AG09319 (cell line): ENCODE measurements at regions not wholly inside any gene's neighbourhood (a gene's known extent, or its start where the extent isn't known, plus 50 kb on each side); places are given as distances from the start of the nearest gene placed in this dataset.

Experiments
- DNase-seq: peaks from one replicate; pipeline ENCODE4 v3.0.0-alpha.2; 2010; ENCODE audit warnings: low read depth; ENCODE audit errors: extremely low read depth
- CTCF ChIP-seq: IDR thresholded peaks from 2 replicates; pipeline ENCODE4 v1.5.1; 2011; ENCODE audit warnings: low read depth, mild to moderate bottlenecking, inconsistent platforms, low read length, moderate library complexity

- DNase-seq = no peak
- TF ChIP-seq CTCF = no peak
These were observed 170.5 kb upstream of the SVIL start for GRCh38 chr10:29805134-29805723.

GRCh38 chr10:29804025-29804852 is 169.5 kb upstream of the SVIL start:
- no peak for TF ChIP-seq CTCF
- DNase-seq = peak; percentile 42

- no peak for TF ChIP-seq CTCF
- no peak for DNase-seq
These were observed 167.4 kb upstream of the SVIL start for GRCh38 chr10:29802171-29802570.

- no peak for DNase-seq
- no peak for TF ChIP-seq CTCF
These were observed 164.3 kb upstream of the SVIL start for GRCh38 chr10:29798921-29799690.

GRCh38 chr10:29797616-29798015 is 162.8 kb upstream of the SVIL start:
- no peak for TF ChIP-seq CTCF
- no peak for DNase-seq

- no peak for DNase-seq
- TF ChIP-seq CTCF = no peak
These were observed 161.1 kb upstream of the SVIL start for GRCh38 chr10:29795850-29796249.
